OCI-LY7 (cell line): ENCODE measurements at regions not wholly inside any gene's neighbourhood (a gene's known extent, or its start where the extent isn't known, plus 50 kb on each side); places are given as distances from the start of the nearest gene placed in this dataset.

ENCODE experiments used
- BruUV-seq: library from RNA; stranded (reverse); fragments of 400-500 nt; replicated peaks from 2 replicates; lab custom pipeline; 2021; lab: Mats Ljungman, UMichigan
- CTCF ChIA-PET: fragments of 300-600 bp; sonication (Branson Sonifier 250); formaldehyde crosslinking; loops from one replicate; lab custom pipeline; 2022; ENCODE audit warnings: antibody characterized with exemption; ENCODE audit not compliant: unreplicated experiment; lab: Charles Lee
- POLR2A ChIA-PET: fragments of 300-600 bp; sonication (Branson Sonifier 250); formaldehyde crosslinking; loops from one replicate; lab custom pipeline; 2022; ENCODE audit warnings: antibody characterized with exemption; lab: Charles Lee
- DNase-seq: peaks from one replicate; pipeline ENCODE4 v3.0.0-alpha.2; 2015; ENCODE audit warnings: low spot score
- H2AFZ ChIP-seq: fragments of 200-600 bp; sonication (generic), shearing (Covaris generic); 2 replicates; pipeline ENCODE4 v1.6.1; 2014; ENCODE audit warnings: mild to moderate bottlenecking, antibody characterized with exemption, low read length, moderate library complexity
- H3K27ac ChIP-seq: fragments of 200-600 bp; sonication (generic); 2 replicates; pipeline ENCODE4 v1.5.1; 2014; ENCODE audit warnings: mixed run types, low read depth, mild to moderate bottlenecking, moderate library complexity, low read length, inconsistent platforms; ENCODE audit not compliant: poor library complexity, severe bottlenecking
- H3K36me3 ChIP-seq: fragments of 200-600 bp; sonication (generic); 2 replicates; pipeline ENCODE4 v1.6.1; 2014; ENCODE audit warnings: mild to moderate bottlenecking, antibody characterized with exemption, low read length, moderate library complexity, mixed read lengths; ENCODE audit not compliant: insufficient read depth
- H3K4me1 ChIP-seq: fragments of 200-600 bp; sonication (generic); 2 replicates; pipeline ENCODE4 v1.5.1; 2014; ENCODE audit warnings: mild to moderate bottlenecking, low read length; ENCODE audit not compliant: insufficient read depth, poor library complexity, severe bottlenecking
- H3K4me2 ChIP-seq: fragments of 200-600 bp; sonication (generic); 2 replicates; pipeline ENCODE4 v1.6.1; 2014; ENCODE audit warnings: mild to moderate bottlenecking, low read length
- H3K4me3 ChIP-seq: fragments of 200-600 bp; sonication (generic); 2 replicates; pipeline ENCODE4 v1.5.1; 2014; ENCODE audit warnings: mild to moderate bottlenecking, low read depth, low read length; ENCODE audit not compliant: poor library complexity, severe bottlenecking
- H3K79me2 ChIP-seq: fragments of 200-600 bp; sonication (generic); 2 replicates; pipeline ENCODE4 v1.6.1; 2016; ENCODE audit warnings: low read depth, mild to moderate bottlenecking, low read length, moderate library complexity, mixed read lengths; ENCODE audit not compliant: insufficient read depth
- H3K9me2 ChIP-seq: fragments of 200-600 bp; sonication (generic); 2 replicates; pipeline ENCODE4 v1.6.1; 2016; ENCODE audit warnings: mild to moderate bottlenecking, low read length, mixed read lengths; ENCODE audit not compliant: insufficient read depth
- H3K9me3 ChIP-seq: fragments of 200-600 bp; sonication (generic); 2 replicates; pipeline ENCODE4 v1.6.1; 2014; ENCODE audit warnings: mild to moderate bottlenecking, mixed run types, low read length, mixed read lengths
- H4K20me1 ChIP-seq: fragments of 200-600 bp; sonication (generic); 2 replicates; pipeline ENCODE4 v1.6.1; 2014; ENCODE audit warnings: mild to moderate bottlenecking, antibody characterized with exemption, low read length, moderate library complexity, mixed read lengths; ENCODE audit not compliant: insufficient read depth
- CTCF ChIP-seq: fragments of 200-600 bp; sonication (generic); conservative IDR thresholded peaks from 2 replicates; pipeline ENCODE4 v1.5.1; 2014; ENCODE audit warnings: mild to moderate bottlenecking, antibody characterized with exemption, low read length, moderate library complexity, mixed read lengths
- EZH2phosphoT487 ChIP-seq: fragments of 200-600 bp; sonication (generic); IDR thresholded peaks from 2 replicates; pipeline ENCODE4 v1.6.1; 2018; ENCODE audit warnings: low read depth, borderline replicate concordance, mild to moderate bottlenecking, mixed run types, antibody characterized with exemption, low read length, moderate library complexity, mixed read lengths
- intact Hi-C: fragments of 100-400 bp; cut with micrococcal nuclease; formaldehyde crosslinking; loops from one replicate; pipeline ENCODE4 v1.10.0; 2022; ENCODE audit not compliant: unreplicated experiment

GRCh38 chr4:83819582-83819981 lies 283.7 kb downstream of the GPAT3 start:
- POLR2A ChIA-PET: no interaction called here
- CTCF ChIA-PET: no interaction called here
- no peaks in the 10 kb centered on the region for H3K9me3 ChIP-seq
- no peaks in the 10 kb centered on the region for H3K4me1 ChIP-seq
- no TSS peak for BruUV-seq
- H3K4me2 ChIP-seq: no peak overlapping the region
- no peaks in the 10 kb centered on the region for H4K20me1 ChIP-seq
- TF ChIP-seq CTCF: no peak
- TF ChIP-seq EZH2phosphoT487: no peak
- H2AFZ ChIP-seq: no peak overlapping the region
- H3K9me2 ChIP-seq: no peaks in the 10 kb centered on the region
- intact Hi-C loops: no loop called here
- no peaks in the 10 kb centered on the region for H3K79me2 ChIP-seq
- no peak overlapping the region for H3K27ac ChIP-seq
- H3K4me3 ChIP-seq: no peak overlapping the region
- no peak for DNase-seq
- H3K36me3 ChIP-seq: no peaks in the 10 kb centered on the region

- H3K27ac ChIP-seq: no peak overlapping the region
- no TSS peak for BruUV-seq
- no peak for TF ChIP-seq CTCF
- no peak for TF ChIP-seq EZH2phosphoT487
Observed at GRCh38 chr4:83810428-83810827, 274.5 kb downstream of the GPAT3 start.

GRCh38 chr4:83809581-83809980 lies 273.7 kb downstream of the GPAT3 start:
- H4K20me1 ChIP-seq: no peaks in the 10 kb centered on the region
- H3K36me3 ChIP-seq: no peaks in the 10 kb centered on the region
- no peak overlapping the region for H3K4me3 ChIP-seq
- no peaks in the 10 kb centered on the region for H3K4me1 ChIP-seq
- H3K27ac ChIP-seq: no peak overlapping the region
- no TSS peak for BruUV-seq
- intact Hi-C loops: no loop called here
- H2AFZ ChIP-seq: no peak overlapping the region
- no peaks in the 10 kb centered on the region for H3K79me2 ChIP-seq
- CTCF ChIA-PET: no interaction called here
- POLR2A ChIA-PET: interaction anchor here (0.6 to 1.1 kb wide), 2 partner anchors 12 to 682 kb away, joined by 3 read pairs; no protein-coding TSS in a partner anchor
- DNase-seq: no peak
- TF ChIP-seq CTCF (no peak), EZH2phosphoT487 (no peak)
- no peaks in the 10 kb centered on the region for H3K9me3 ChIP-seq
- H3K4me2 ChIP-seq: no peak overlapping the region
- H3K9me2 ChIP-seq: no peaks in the 10 kb centered on the region

More at GRCh38 chr4:83810428-83810827, 274.5 kb downstream of the GPAT3 start:
- Histone ChIP-seq H3K79me2 (no peaks in the 10 kb centered on the region), H3K36me3 (no peaks in the 10 kb centered on the region), H3K9me3 (no peaks in the 10 kb centered on the region), H3K4me1 (no peaks in the 10 kb centered on the region), H2AFZ (no peak overlapping the region), H3K4me3 (no peak overlapping the region), H4K20me1 (no peaks in the 10 kb centered on the region), H3K9me2 (no peaks in the 10 kb centered on the region), H3K4me2 (no peak overlapping the region)
- no peak for DNase-seq
- intact Hi-C loops: no loop called here
- ChIA-PET CTCF (no interaction called here), POLR2A (interaction anchor here (1.1 kb wide), 1 partner anchor 13 kb away, joined by 3 read pairs; no protein-coding TSS in a partner anchor)
